ENCODE measurements at regions not wholly inside any gene's neighbourhood (a gene's known extent, or its start where the extent isn't known, plus 50 kb on each side); places are given as distances from the start of the nearest gene placed in this dataset.

DNA sequence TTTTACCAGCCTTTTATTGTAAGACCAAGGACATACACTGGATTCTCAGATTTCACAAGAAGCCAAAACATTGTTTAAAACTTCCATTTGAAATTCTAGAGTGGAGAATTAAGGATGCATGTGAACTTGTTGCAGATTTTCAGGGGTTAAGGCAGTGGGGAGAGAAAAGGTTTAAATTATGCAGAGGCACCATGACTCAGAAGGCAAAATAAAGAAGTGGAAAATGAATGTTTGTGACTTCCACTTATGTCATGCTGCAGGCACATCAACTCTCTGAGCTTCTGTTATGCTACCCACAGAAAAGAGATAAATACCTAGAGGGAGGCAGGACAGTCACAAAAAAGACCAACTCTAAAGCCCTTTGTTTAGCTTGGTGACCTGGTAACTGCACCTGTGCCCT is 84.4 kb upstream of the BET1 start:
- Mint-ChIP-seq H3K36me3 (ENCODE audit: low read depth) (no peaks in the 10 kb centered on the region), H3K9me3 (ENCODE audit: low read depth) (no peaks in the 10 kb centered on the region), H3K4me3 (ENCODE audit: unreplicated experiment) (no peak overlapping the region), H3K4me1 (ENCODE audit: low read depth) (peaks cover 15% of the 10 kb centered on the region), H3K27me3 (ENCODE audit: low read depth) (no peaks in the 10 kb centered on the region), H3K27ac (ENCODE audit: unreplicated experiment) (no peak overlapping the region)
- DNase-seq (ENCODE audit: low spot score), result no peak
- no peak for TF ChIP-seq CTCF (IDR thresholded peaks at IDR 0.05)

DNA sequence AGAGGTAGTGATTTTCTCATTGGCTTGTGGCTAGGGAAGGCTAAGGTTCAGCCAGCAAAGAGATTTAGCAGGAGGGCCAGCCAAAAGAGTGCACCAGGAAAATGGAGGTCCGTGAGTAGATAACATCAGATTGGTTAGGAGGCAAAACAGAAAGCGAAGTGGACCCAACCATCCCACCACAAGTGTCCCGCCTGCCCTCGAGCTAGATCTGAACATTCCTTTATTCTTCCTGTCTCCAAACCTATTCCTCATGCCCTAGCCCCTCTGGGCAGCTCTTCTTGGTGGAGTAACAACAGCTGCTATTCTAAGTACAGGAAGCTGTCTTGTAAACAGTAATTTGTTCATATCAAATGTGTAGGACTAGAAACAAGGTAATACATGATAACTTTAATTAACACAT is 85.7 kb upstream of the BET1 start:
- no peak overlapping the region for H3K4me3 Mint-ChIP-seq (ENCODE audit: unreplicated experiment)
- no peaks in the 10 kb centered on the region for H3K27me3 Mint-ChIP-seq (ENCODE audit: low read depth)
- H3K27ac Mint-ChIP-seq (ENCODE audit: unreplicated experiment), result no peak overlapping the region
- peaks cover 15% of the 10 kb centered on the region for H3K4me1 Mint-ChIP-seq (ENCODE audit: low read depth)
- no peak for DNase-seq (ENCODE audit: low spot score)
- no peaks in the 10 kb centered on the region for H3K9me3 Mint-ChIP-seq (ENCODE audit: low read depth)
- H3K36me3 Mint-ChIP-seq (ENCODE audit: low read depth), result no peaks in the 10 kb centered on the region
- TF ChIP-seq CTCF (IDR thresholded peaks at IDR 0.05), result no peak

DNA sequence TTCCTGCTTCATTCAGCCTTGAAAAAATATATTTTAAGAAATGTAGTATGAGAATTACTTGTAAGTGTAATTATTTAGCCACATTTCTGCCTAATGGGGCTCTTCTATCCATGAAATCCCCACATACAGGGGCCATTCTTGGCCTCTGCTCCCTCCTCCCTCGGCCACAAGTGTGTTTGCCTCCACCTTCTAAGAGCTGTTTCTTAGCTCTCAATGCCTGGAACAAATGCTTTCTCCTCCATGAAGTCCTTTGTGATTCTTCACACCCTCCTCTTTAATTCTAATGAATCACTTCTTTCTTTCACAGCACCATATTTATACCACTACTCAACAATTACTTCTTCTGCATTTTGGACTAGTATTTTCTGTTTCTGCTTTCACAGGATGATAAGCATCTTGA is 88.8 kb upstream of the BET1 start:
- H3K36me3 Mint-ChIP-seq (ENCODE audit: low read depth), result no peaks in the 10 kb centered on the region
- no peaks in the 10 kb centered on the region for H3K9me3 Mint-ChIP-seq (ENCODE audit: low read depth)
- no peak overlapping the region for H3K4me3 Mint-ChIP-seq (ENCODE audit: unreplicated experiment)
- no peaks in the 10 kb centered on the region for H3K27me3 Mint-ChIP-seq (ENCODE audit: low read depth)
- DNase-seq (ENCODE audit: low spot score), result no peak
- H3K27ac Mint-ChIP-seq (ENCODE audit: unreplicated experiment), result no peak overlapping the region
- no peak for TF ChIP-seq CTCF (IDR thresholded peaks at IDR 0.05)
- peaks cover 9% of the 10 kb centered on the region for H3K4me1 Mint-ChIP-seq (ENCODE audit: low read depth)

DNA sequence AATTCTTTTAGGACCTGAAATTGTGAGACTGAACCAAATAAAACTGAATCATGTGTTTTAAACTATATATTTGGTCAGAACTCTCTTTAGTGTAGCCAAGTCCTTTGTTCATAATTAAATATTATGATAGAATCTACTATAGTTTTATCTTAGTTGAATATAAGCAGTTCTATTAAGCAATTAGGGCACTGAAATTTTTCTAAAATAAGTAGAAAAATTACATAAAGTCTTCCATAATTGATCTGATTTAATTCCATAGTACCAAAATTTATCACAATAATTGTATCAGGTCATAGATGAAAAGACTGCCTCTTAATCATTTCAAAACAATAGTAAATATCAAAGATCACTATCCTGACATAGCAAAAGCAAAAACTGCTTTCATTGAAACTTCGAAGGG is 90.1 kb upstream of the BET1 start:
- no peak for TF ChIP-seq CTCF (IDR thresholded peaks at IDR 0.05)
- Mint-ChIP-seq H3K27ac (ENCODE audit: unreplicated experiment) (no peak overlapping the region), H3K9me3 (ENCODE audit: low read depth) (no peaks in the 10 kb centered on the region), H3K27me3 (ENCODE audit: low read depth) (no peaks in the 10 kb centered on the region), H3K36me3 (ENCODE audit: low read depth) (no peaks in the 10 kb centered on the region), H3K4me3 (ENCODE audit: unreplicated experiment) (no peak overlapping the region), H3K4me1 (ENCODE audit: low read depth) (no peaks in the 10 kb centered on the region)
- no peak for DNase-seq (ENCODE audit: low spot score)

DNA sequence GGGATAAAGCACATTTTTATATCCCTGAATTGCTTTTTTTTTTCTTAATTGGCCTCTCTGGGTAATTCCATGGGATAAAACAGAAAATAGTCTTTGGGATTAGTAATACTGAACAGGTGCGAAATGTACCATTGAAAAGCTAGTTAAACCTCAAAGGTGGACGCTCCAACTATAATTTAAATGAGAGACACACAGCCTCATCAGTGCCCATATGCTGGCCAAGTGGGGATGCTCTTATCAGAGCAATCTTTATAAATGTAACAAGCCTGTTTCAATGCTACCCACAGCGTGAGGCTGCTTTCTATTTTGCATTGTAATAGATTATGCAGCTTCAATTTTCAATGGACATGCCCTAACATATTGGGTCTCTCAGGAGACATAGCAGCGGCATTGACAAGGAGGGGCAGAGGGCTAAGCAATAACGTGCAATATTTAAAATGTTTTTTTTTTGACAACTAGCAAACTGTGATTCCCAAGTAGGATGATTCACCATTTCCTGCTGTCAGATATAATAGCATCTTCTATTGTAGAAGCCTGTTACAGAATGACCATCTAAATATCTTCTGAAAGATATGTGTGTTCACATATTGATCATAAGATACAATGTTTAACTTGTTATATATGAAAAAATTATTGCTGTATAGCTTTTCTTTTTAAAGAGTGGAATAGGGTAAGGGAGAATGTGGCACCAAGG is 91.3 kb upstream of the BET1 start:
- DNase-seq (ENCODE audit: low spot score), result no peak
- Mint-ChIP-seq H3K9me3 (ENCODE audit: low read depth) (no peaks in the 10 kb centered on the region), H3K4me3 (ENCODE audit: unreplicated experiment) (no peak overlapping the region), H3K27me3 (ENCODE audit: low read depth) (no peaks in the 10 kb centered on the region), H3K27ac (ENCODE audit: unreplicated experiment) (no peak overlapping the region), H3K4me1 (ENCODE audit: low read depth) (no peaks in the 10 kb centered on the region), H3K36me3 (ENCODE audit: low read depth) (no peaks in the 10 kb centered on the region)
- no peak for TF ChIP-seq CTCF (IDR thresholded peaks at IDR 0.05)
